NB4 (cell line): ENCODE measurements at regions not wholly inside any gene's neighbourhood (a gene's known extent, or its start where the extent isn't known, plus 50 kb on each side); places are given as distances from the start of the nearest gene placed in this dataset.
"Not testable (repeated sequence)": the region's sequence is repeated elsewhere in the genome, so short reads cannot be mapped to it uniquely, and the experiment has no call there.

Experiments used
- POLR2A ChIP-seq: IDR thresholded peaks from 2 replicates; pipeline ENCODE4 v1.6.1; 2011; ENCODE audit warnings: mild to moderate bottlenecking; ENCODE audit not compliant: insufficient read length; ENCODE audit errors: extremely low read depth
- TF ChIP-seq, protein P1 (sequence below): IDR thresholded peaks from one replicate; pipeline ENCODE4 v1.5.1; 2012; ENCODE audit warnings: low read depth, low read length

DNA sequence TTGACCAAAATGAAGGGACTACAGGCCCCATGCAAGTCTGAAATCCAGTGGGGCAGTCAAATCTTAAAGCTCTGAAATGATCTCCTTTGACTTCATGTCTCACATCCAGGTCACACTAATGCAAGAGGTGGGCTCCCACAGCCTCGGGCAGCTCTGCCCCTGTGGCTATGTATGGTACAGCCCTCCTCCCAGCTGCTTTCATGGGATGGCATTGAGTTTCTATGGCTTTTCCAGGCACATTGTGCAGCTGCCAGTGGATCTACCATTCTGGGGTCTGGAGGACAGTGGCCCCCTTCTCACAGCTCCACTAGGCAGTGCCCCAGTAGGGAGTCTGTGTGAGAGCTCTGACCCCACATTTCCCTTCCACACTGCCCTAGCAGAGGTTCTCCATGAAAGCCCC lies 107.0 kb upstream of the FRMD1 start:
- TF ChIP-seq, protein P1, sequence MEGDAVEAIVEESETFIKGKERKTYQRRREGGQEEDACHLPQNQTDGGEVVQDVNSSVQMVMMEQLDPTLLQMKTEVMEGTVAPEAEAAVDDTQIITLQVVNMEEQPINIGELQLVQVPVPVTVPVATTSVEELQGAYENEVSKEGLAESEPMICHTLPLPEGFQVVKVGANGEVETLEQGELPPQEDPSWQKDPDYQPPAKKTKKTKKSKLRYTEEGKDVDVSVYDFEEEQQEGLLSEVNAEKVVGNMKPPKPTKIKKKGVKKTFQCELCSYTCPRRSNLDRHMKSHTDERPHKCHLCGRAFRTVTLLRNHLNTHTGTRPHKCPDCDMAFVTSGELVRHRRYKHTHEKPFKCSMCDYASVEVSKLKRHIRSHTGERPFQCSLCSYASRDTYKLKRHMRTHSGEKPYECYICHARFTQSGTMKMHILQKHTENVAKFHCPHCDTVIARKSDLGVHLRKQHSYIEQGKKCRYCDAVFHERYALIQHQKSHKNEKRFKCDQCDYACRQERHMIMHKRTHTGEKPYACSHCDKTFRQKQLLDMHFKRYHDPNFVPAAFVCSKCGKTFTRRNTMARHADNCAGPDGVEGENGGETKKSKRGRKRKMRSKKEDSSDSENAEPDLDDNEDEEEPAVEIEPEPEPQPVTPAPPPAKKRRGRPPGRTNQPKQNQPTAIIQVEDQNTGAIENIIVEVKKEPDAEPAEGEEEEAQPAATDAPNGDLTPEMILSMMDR = not testable (repeated sequence)
- not testable (repeated sequence) for TF ChIP-seq POLR2A
